SU-DHL-6 (cell line): ENCODE measurements at regions not wholly inside any gene's neighbourhood (a gene's known extent, or its start where the extent isn't known, plus 50 kb on each side); places are given as distances from the start of the nearest gene placed in this dataset.

Experiments
- H2AFZ ChIP-seq: fragments of 200-600 bp; sonication (generic); 2 replicates; pipeline ENCODE4 v1.6.1; 2014; ENCODE audit warnings: low read depth, mild to moderate bottlenecking, moderate library complexity, mixed read lengths, antibody characterized with exemption, low read length; ENCODE audit not compliant: severe bottlenecking
- H3F3A ChIP-seq: fragments of 200-600 bp; shearing (Covaris generic); 2 replicates; pipeline ENCODE4 v1.6.0; 2016; ENCODE audit warnings: antibody characterized with exemption, mild to moderate bottlenecking; ENCODE audit not compliant: insufficient read depth
- H3K27ac ChIP-seq: fragments of 200-600 bp; sonication (generic); 2 replicates; pipeline ENCODE4 v1.5.1; 2016; ENCODE audit warnings: low read depth, mild to moderate bottlenecking, low read length, moderate library complexity, mixed read lengths
- H3K27me3 ChIP-seq: fragments of 200-600 bp; sonication (generic), shearing (Covaris generic); 2 replicates; pipeline ENCODE4 v1.6.0; 2014; ENCODE audit warnings: mild to moderate bottlenecking, low read length
- H3K36me3 ChIP-seq: fragments of 200-600 bp; sonication (generic); 2 replicates; pipeline ENCODE4 v1.6.1; 2014; ENCODE audit warnings: mild to moderate bottlenecking, low read length, mixed read lengths
- H3K4me2 ChIP-seq: fragments of 300-600, 200-600 bp; shearing (Covaris generic), sonication (generic); 2 replicates; pipeline ENCODE4 v1.6.0; 2014; ENCODE audit warnings: low read length, low read depth, mild to moderate bottlenecking; ENCODE audit not compliant: poor library complexity, severe bottlenecking
- H3K4me3 ChIP-seq: fragments of 200-600 bp; sonication (generic); 2 replicates; pipeline ENCODE4 v1.5.1; 2014; ENCODE audit warnings: antibody characterized with exemption, low read length, mild to moderate bottlenecking, mixed read lengths; ENCODE audit not compliant: insufficient read depth, poor library complexity, severe bottlenecking
- H3K79me2 ChIP-seq: fragments of 200-600 bp; sonication (generic); 2 replicates; pipeline ENCODE4 v1.6.1; 2014; ENCODE audit warnings: mild to moderate bottlenecking, low read length, moderate library complexity; ENCODE audit not compliant: insufficient read depth
- H3K9ac ChIP-seq: fragments of 200-600 bp; sonication (generic); 2 replicates; pipeline ENCODE4 v1.7.0; 2014; ENCODE audit warnings: mild to moderate bottlenecking, low read length
- H3K9me2 ChIP-seq: fragments of 200-600 bp; sonication (generic); replicated peaks from 2 replicates; pipeline ENCODE4 v1.6.1; 2014; ENCODE audit warnings: low read length; ENCODE audit not compliant: insufficient read depth
- H3K9me3 ChIP-seq: fragments of 200-600 bp; sonication (generic); 2 replicates; pipeline ENCODE4 v1.6.1; 2014; ENCODE audit warnings: low read length, mixed read lengths; ENCODE audit not compliant: insufficient read depth
- H4K20me1 ChIP-seq: fragments of 200-600 bp; sonication (generic); 2 replicates; pipeline ENCODE4 v1.6.1; 2014; ENCODE audit warnings: low read depth, mild to moderate bottlenecking, antibody characterized with exemption, low read length, moderate library complexity, mixed read lengths
- EZH2phosphoT487 ChIP-seq: fragments of 200-600 bp; sonication (generic), shearing (Covaris generic); conservative IDR thresholded peaks from 2 replicates; pipeline ENCODE4 v1.6.1; 2018; ENCODE audit warnings: mild to moderate bottlenecking, antibody characterized with exemption, low read length, moderate library complexity, mixed read lengths
- TF ChIP-seq, protein P1 (sequence below): fragments of 200-600 bp; sonication (generic); IDR thresholded peaks from one replicate; pipeline ENCODE4 v1.5.1; 2017; ENCODE audit warnings: antibody characterized with exemption, mild to moderate bottlenecking, low read length, moderate library complexity; ENCODE audit not compliant: insufficient read depth, poor library complexity, severe bottlenecking

DNA sequence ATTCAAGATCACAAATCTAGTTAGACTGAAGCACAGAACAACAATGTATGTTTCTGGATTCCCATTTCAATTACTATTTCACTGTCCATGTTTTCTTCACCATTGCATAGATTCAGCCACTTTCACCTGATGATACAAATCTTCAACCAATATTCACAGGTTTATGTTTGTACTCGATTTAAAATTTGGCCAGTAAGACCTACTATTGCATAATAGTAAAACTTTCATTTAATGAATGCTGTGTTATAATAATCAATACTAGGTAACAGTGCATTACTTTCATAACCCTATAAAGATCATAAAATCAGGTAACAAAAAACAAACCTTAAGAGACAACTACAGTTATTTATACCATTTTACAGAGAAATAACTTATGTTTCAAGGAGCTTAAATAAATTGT is 2209.1 kb downstream of the ARAP2 start:
- TF ChIP-seq, protein P1, sequence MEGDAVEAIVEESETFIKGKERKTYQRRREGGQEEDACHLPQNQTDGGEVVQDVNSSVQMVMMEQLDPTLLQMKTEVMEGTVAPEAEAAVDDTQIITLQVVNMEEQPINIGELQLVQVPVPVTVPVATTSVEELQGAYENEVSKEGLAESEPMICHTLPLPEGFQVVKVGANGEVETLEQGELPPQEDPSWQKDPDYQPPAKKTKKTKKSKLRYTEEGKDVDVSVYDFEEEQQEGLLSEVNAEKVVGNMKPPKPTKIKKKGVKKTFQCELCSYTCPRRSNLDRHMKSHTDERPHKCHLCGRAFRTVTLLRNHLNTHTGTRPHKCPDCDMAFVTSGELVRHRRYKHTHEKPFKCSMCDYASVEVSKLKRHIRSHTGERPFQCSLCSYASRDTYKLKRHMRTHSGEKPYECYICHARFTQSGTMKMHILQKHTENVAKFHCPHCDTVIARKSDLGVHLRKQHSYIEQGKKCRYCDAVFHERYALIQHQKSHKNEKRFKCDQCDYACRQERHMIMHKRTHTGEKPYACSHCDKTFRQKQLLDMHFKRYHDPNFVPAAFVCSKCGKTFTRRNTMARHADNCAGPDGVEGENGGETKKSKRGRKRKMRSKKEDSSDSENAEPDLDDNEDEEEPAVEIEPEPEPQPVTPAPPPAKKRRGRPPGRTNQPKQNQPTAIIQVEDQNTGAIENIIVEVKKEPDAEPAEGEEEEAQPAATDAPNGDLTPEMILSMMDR = no peak
- TF ChIP-seq EZH2phosphoT487 = no peak
- Histone ChIP-seq H3K27ac (no peak overlapping the region), H3K9me2 (no peaks in the 10 kb centered on the region), H3K9ac (no peak overlapping the region), H3K4me2 (no peak overlapping the region), H3K4me3 (no peak overlapping the region), H4K20me1 (no peaks in the 10 kb centered on the region), H3K79me2 (no peaks in the 10 kb centered on the region), H3F3A (no peaks in the 10 kb centered on the region), H3K36me3 (no peaks in the 10 kb centered on the region), H3K9me3 (no peaks in the 10 kb centered on the region), H3K27me3 (no peaks in the 10 kb centered on the region), H2AFZ (no peak overlapping the region)

DNA sequence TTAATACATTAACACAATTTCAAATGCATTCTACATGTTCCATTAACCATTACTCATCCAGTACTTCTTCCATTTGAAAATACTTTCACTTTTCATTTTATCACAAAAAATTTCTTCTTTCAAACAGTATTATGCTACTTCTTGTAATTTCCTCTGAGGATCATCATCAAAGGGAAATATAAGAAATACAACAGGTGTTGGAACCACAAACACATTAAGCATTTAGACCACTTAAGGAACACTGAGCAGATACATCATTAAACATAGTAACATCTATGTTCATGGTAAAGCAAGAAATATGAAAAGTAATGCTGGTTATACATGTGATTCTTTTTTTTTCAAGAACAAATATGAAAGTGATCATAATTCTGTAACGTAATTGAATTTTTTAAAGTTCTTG is 2207.0 kb downstream of the ARAP2 start:
- Histone ChIP-seq H3K27ac (no peak overlapping the region), H3K9me2 (no peaks in the 10 kb centered on the region), H3F3A (no peaks in the 10 kb centered on the region), H3K79me2 (no peaks in the 10 kb centered on the region), H3K27me3 (no peaks in the 10 kb centered on the region), H2AFZ (no peak overlapping the region), H3K9ac (no peak overlapping the region), H3K36me3 (no peaks in the 10 kb centered on the region), H4K20me1 (no peaks in the 10 kb centered on the region), H3K4me3 (no peak overlapping the region), H3K4me2 (no peak overlapping the region), H3K9me3 (no peaks in the 10 kb centered on the region)
- no peak for TF ChIP-seq EZH2phosphoT487
- TF ChIP-seq, protein P1 = no peak

DNA sequence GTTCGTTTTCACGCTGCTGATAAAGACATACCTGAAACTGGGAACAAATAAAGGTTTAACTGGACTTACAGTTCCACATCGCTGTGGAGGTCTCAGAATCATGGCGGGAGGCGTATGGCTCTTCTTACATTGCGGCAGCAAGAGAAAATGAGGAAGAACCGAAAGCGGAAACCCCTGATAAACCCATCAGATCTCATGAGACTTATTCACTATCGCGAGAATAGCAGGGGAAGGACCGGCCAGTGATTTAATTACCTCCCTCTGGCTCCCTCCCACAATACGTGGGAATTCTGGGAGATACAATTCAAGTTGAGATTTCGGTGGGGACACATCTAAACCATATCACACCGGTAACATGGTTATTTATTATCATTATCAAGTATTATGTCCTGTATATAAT is 2204.5 kb downstream of the ARAP2 start:
- no peak overlapping the region for H2AFZ ChIP-seq
- no peaks in the 10 kb centered on the region for H3K27me3 ChIP-seq
- no peak overlapping the region for H3K27ac ChIP-seq
- no peak overlapping the region for H3K9ac ChIP-seq
- no peak overlapping the region for H3K4me3 ChIP-seq
- TF ChIP-seq, protein P1 = no peak
- TF ChIP-seq EZH2phosphoT487 = no peak
- H3K79me2 ChIP-seq = no peaks in the 10 kb centered on the region
- H3K4me2 ChIP-seq = no peak overlapping the region
- H3K9me3 ChIP-seq = no peaks in the 10 kb centered on the region
- no peaks in the 10 kb centered on the region for H4K20me1 ChIP-seq
- no peaks in the 10 kb centered on the region for H3K36me3 ChIP-seq
- H3F3A ChIP-seq = no peaks in the 10 kb centered on the region
- no peaks in the 10 kb centered on the region for H3K9me2 ChIP-seq

DNA sequence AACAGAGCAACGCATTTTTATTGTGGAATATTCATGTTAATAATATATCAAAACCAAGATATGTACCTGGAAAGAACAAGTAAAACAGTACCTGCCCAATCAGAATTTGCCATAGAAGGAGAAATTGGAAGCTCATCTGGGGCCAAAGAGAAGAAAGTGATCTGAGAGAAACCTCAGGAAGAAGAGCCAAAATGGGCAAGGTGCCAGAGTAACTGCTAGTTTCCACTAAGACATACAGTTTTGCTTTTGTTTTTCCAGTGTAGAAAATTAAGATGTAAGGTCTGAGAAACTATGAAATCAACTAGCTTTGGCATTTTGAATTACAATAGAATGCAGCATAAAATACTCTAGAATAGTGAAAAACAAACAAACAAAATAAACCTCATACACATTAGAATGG is 2201.2 kb downstream of the ARAP2 start:
- Histone ChIP-seq H3K4me2 (no peak overlapping the region), H3K79me2 (no peaks in the 10 kb centered on the region)

More for the DNA sequence above, 2201.2 kb downstream of the ARAP2 start:
- H4K20me1 ChIP-seq = no peaks in the 10 kb centered on the region
- no peaks in the 10 kb centered on the region for H3F3A ChIP-seq
- H3K9me2 ChIP-seq = no peaks in the 10 kb centered on the region
- H3K36me3 ChIP-seq = no peaks in the 10 kb centered on the region
- no peak overlapping the region for H3K9ac ChIP-seq
- no peak overlapping the region for H3K27ac ChIP-seq
- no peak for TF ChIP-seq EZH2phosphoT487
- TF ChIP-seq, protein P1 = no peak
- no peaks in the 10 kb centered on the region for H3K27me3 ChIP-seq
- no peak overlapping the region for H2AFZ ChIP-seq
- no peak overlapping the region for H3K4me3 ChIP-seq
- H3K9me3 ChIP-seq = no peaks in the 10 kb centered on the region
